ENCODE measurements at regions not wholly inside any gene's neighbourhood (a gene's known extent, or its start where the extent isn't known, plus 50 kb on each side); places are given as distances from the start of the nearest gene placed in this dataset.
"Not testable (repeated sequence)": the region's sequence is repeated elsewhere in the genome, so short reads cannot be mapped to it uniquely, and the experiment has no call there.

- TF ChIP-seq, protein P1, sequence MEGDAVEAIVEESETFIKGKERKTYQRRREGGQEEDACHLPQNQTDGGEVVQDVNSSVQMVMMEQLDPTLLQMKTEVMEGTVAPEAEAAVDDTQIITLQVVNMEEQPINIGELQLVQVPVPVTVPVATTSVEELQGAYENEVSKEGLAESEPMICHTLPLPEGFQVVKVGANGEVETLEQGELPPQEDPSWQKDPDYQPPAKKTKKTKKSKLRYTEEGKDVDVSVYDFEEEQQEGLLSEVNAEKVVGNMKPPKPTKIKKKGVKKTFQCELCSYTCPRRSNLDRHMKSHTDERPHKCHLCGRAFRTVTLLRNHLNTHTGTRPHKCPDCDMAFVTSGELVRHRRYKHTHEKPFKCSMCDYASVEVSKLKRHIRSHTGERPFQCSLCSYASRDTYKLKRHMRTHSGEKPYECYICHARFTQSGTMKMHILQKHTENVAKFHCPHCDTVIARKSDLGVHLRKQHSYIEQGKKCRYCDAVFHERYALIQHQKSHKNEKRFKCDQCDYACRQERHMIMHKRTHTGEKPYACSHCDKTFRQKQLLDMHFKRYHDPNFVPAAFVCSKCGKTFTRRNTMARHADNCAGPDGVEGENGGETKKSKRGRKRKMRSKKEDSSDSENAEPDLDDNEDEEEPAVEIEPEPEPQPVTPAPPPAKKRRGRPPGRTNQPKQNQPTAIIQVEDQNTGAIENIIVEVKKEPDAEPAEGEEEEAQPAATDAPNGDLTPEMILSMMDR (IDR thresholded peaks at IDR 0.05; ENCODE audit: unreplicated experiment) = no peak
- ChIA-PET CTCF (interaction anchor here (0.5 to 0.6 kb wide), 2 partner anchors 11 to 25 kb away, joined by 3 read pairs; no protein-coding TSS in a partner anchor), POLR2A (interaction anchor here (0.6 kb wide), 1 partner anchor 180 kb away, joined by 3 read pairs; no protein-coding TSS in a partner anchor)
- Mint-ChIP-seq H3K9me3 (ENCODE audit: unreplicated experiment) (peaks cover 27% of the 10 kb centered on the region), H3K36me3 (ENCODE audit: insufficient read depth, unreplicated experiment) (no peaks in the 10 kb centered on the region), H3K27me3 (ENCODE audit: insufficient read depth, unreplicated experiment) (no peaks in the 10 kb centered on the region), H3K4me1 (ENCODE audit: insufficient read depth, unreplicated experiment) (no peaks in the 10 kb centered on the region), H3K27ac (ENCODE audit: low read depth, unreplicated experiment) (no peak overlapping the region), H3K4me3 (ENCODE audit: unreplicated experiment) (no peak overlapping the region)
- DNase-seq (ENCODE audit: unreplicated experiment) = no peak
- intact Hi-C loops (cut with micrococcal nuclease) = no loop called here
- no TSS peak for BruUV-seq (replicated peaks)
These were observed 459.0 kb upstream of the STEAP1 start for GRCh38 chr7:89695241-89695640.

DNA sequence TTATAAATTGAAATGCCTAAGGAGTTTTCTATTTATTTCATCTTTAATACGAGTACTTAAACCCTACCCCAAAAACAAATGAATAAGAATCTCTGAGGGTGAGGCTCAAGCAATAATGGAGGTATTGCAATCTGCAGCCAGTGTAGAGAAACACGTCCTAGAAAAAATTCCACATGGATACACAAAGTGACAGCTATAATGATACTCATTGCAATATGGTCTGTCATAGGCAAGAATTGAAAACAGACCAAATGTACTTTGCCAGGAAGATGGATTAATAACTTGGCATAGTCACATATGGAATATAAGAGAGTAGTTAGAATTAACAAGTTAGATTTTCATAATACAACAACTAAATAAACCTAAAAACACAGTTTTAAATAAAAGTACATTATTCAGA lies 440.1 kb upstream of the STEAP1 start:
- Mint-ChIP-seq H3K36me3 (ENCODE audit: insufficient read depth, unreplicated experiment) (no peaks in the 10 kb centered on the region), H3K27me3 (ENCODE audit: insufficient read depth, unreplicated experiment) (no peaks in the 10 kb centered on the region), H3K9me3 (ENCODE audit: unreplicated experiment) (peaks cover 8% of the 10 kb centered on the region), H3K4me1 (ENCODE audit: insufficient read depth, unreplicated experiment) (no peaks in the 10 kb centered on the region), H3K4me3 (ENCODE audit: unreplicated experiment) (no peak overlapping the region), H3K27ac (ENCODE audit: low read depth, unreplicated experiment) (no peak overlapping the region)
- ChIA-PET CTCF (no interaction called here), POLR2A (no interaction called here)
- DNase-seq (ENCODE audit: unreplicated experiment) = no peak
- intact Hi-C loops (cut with micrococcal nuclease) = no loop called here
- TF ChIP-seq, protein P1 (IDR thresholded peaks at IDR 0.05; ENCODE audit: unreplicated experiment) = no peak
- BruUV-seq (replicated peaks) = no TSS peak

GRCh38 chr7:89718941-89719340 lies 435.3 kb upstream of the STEAP1 start:
- H3K27me3 Mint-ChIP-seq (ENCODE audit: insufficient read depth, unreplicated experiment); BruUV-seq (replicated peaks); H3K9me3 Mint-ChIP-seq (ENCODE audit: unreplicated experiment); H3K36me3 Mint-ChIP-seq (ENCODE audit: insufficient read depth, unreplicated experiment); CTCF ChIA-PET; H3K4me3 Mint-ChIP-seq (ENCODE audit: unreplicated experiment); POLR2A ChIA-PET; DNase-seq (ENCODE audit: unreplicated experiment); H3K27ac Mint-ChIP-seq (ENCODE audit: low read depth, unreplicated experiment); H3K4me1 Mint-ChIP-seq (ENCODE audit: insufficient read depth, unreplicated experiment); intact Hi-C loops (cut with micrococcal nuclease): not testable (repeated sequence)

GRCh38 chr7:89728481-89728880 lies 425.8 kb upstream of the STEAP1 start:
- BruUV-seq (replicated peaks) = no TSS peak
- intact Hi-C loops (cut with micrococcal nuclease) = no loop called here

More at GRCh38 chr7:89728481-89728880, 425.8 kb upstream of the STEAP1 start:
- Mint-ChIP-seq H3K4me1 (ENCODE audit: insufficient read depth, unreplicated experiment) (no peaks in the 10 kb centered on the region), H3K27ac (ENCODE audit: low read depth, unreplicated experiment) (no peak overlapping the region), H3K4me3 (ENCODE audit: unreplicated experiment) (no peak overlapping the region), H3K27me3 (ENCODE audit: insufficient read depth, unreplicated experiment) (peaks cover 34% of the 10 kb centered on the region), H3K36me3 (ENCODE audit: insufficient read depth, unreplicated experiment) (no peaks in the 10 kb centered on the region), H3K9me3 (ENCODE audit: unreplicated experiment) (no peaks in the 10 kb centered on the region)
- DNase-seq (ENCODE audit: unreplicated experiment) = no peak
- ChIA-PET CTCF (no interaction called here), POLR2A (interaction anchor here (1.2 kb wide), 1 partner anchor 207 kb away, joined by 3 read pairs; no protein-coding TSS in a partner anchor)
- TF ChIP-seq, protein P1 (IDR thresholded peaks at IDR 0.05; ENCODE audit: unreplicated experiment) = no peak
